ENCODE measurements at regions not wholly inside any gene's neighbourhood (a gene's known extent, or its start where the extent isn't known, plus 50 kb on each side); places are given as distances from the start of the nearest gene placed in this dataset.

DNA sequence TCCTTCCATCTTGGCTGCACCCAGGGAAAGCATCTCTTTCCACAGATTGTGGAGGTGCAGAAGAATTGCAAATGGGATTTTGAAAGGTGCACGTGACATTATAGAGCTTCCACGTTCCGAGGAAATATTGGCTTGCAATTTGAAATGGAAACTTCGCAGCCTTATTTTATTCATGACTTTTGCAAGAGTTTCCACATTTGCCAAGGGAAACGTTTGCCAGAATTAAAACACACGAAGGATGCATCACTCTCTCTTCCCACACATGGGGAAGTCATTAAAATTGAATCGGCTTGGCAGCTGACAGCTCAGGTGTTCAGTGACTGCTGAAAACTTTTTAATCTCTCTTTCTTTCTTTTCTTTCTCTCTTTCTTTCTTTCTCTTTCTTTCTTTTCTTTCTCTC is 475.4 kb upstream of the IGFBP3 start:
- no peaks in the 10 kb centered on the region for H3K4me1 ChIP-seq
- TF ChIP-seq CTCF (IDR thresholded peaks at IDR 0.05) (no peak), POLR2A (IDR thresholded peaks at IDR 0.05) (no peak)
- no peaks in the 10 kb centered on the region for H3K27me3 ChIP-seq
- WGBS, 2 donors: 77 to 83% methylated on average over 7 of the region's 7 CpGs
- H3K4me3 ChIP-seq (replicated peaks in 1 of 3): no peak overlapping the region
- no peak for DNase-seq
- H3K9me3 ChIP-seq: no peaks in the 10 kb centered on the region
- no peak overlapping the region for H3K27ac ChIP-seq
- H3K36me3 ChIP-seq: no peaks in the 10 kb centered on the region
- intact Hi-C loops (cut with DNase I): no loop called here

GRCh38 chr7:46393142-46393541 is 472.1 kb upstream of the IGFBP3 start:
- intact Hi-C loops (cut with DNase I): no loop called here
- 84 to 95% methylated on average over 3 of the region's 3 CpGs for WGBS, 2 donors
- H3K27ac ChIP-seq: no peak overlapping the region
- H3K27me3 ChIP-seq: no peaks in the 10 kb centered on the region
- no peaks in the 10 kb centered on the region for H3K4me1 ChIP-seq
- TF ChIP-seq POLR2A (IDR thresholded peaks at IDR 0.05) (no peak), CTCF (IDR thresholded peaks at IDR 0.05) (no peak)
- no peaks in the 10 kb centered on the region for H3K9me3 ChIP-seq
- no peak overlapping the region for H3K4me3 ChIP-seq (replicated peaks in 1 of 3)
- DNase-seq: no peak
- H3K36me3 ChIP-seq: no peaks in the 10 kb centered on the region

DNA sequence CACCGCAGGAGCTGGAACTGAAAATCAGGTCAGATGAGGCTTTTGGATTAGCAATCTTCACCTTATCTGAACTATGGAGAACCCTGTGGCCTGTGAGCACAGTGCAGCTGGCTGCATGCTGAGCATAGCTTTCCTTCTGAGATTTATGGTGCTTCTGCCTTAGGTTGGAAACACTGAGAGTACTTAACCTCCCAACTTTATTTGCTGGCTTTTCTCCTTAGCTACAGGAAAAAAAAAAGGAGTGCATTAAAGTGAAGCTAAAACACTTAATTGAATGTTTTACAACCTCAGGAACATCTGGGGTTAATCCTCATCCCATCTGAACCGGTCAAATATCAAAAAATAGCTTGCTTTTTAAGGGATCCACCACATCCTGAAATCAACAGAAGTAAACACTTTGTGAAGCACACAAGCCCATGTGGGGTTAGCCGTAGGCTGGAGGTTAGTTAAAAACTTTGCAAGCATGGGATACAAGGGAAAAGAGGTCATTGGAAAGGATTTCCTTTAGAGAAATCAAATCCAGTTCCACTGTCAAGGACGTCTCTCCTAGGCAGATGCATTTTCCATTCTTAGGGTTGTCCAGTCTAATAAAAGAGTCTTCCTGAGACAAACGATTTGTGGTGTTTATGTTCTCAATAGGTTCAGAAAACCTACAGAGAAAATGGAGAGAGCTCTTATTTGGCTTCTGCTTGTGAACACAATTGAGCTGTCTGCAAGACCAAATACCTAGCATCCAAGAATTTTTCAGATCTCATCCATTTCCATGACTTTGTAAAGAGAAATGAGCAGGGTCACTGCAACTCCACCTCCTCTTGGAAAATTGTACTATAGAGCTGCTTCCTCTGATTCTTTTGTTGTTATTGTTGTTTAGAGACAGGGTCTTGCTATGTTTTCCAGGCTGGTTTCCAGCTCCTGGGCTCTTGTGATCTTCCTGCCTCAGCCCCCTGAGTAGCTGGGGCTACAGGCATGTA is 470.4 kb upstream of the IGFBP3 start:
- Histone ChIP-seq H3K9me3 (no peaks in the 10 kb centered on the region), H3K4me3 (replicated peaks in 1 of 3) (no peak overlapping the region), H3K27me3 (no peaks in the 10 kb centered on the region), H3K36me3 (no peaks in the 10 kb centered on the region), H3K27ac (no peak overlapping the region), H3K4me1 (no peaks in the 10 kb centered on the region)
- no peak for DNase-seq
- no peak for TF ChIP-seq POLR2A (IDR thresholded peaks at IDR 0.05)
- TF ChIP-seq CTCF (IDR thresholded peaks at IDR 0.05): no peak
- intact Hi-C loops (cut with DNase I): no loop called here
- WGBS, 2 donors: 56 to 60% methylated on average over 5 of the region's 5 CpGs

DNA sequence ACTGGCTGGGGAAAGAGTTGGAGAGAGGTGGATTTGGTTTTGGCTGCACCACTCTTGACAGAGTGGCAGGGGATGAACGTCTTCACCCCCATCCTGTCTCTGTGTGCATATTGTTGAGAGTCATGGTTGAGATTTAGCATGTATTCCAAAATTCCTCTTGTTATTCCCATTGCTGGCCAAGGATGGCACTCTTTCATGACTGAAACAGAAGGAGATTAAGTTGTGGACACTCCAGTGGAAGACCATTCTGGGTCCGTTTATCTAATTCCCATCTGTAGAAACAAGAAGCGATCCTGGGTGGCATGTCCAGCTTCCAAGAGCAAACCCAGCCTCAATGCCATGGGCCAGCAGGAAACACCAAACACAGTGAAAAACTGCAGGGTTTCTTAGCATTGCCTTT is 469.0 kb upstream of the IGFBP3 start:
- no peaks in the 10 kb centered on the region for H3K9me3 ChIP-seq
- DNase-seq: no peak
- H3K27ac ChIP-seq: no peak overlapping the region
- intact Hi-C loops (cut with DNase I): no loop called here
- no peaks in the 10 kb centered on the region for H3K36me3 ChIP-seq
- 75 to 85% methylated on average over 3 of the region's 3 CpGs for WGBS, 2 donors
- H3K4me1 ChIP-seq: no peaks in the 10 kb centered on the region
- H3K27me3 ChIP-seq: no peaks in the 10 kb centered on the region
- no peak overlapping the region for H3K4me3 ChIP-seq (replicated peaks in 1 of 3)
- TF ChIP-seq POLR2A (IDR thresholded peaks at IDR 0.05): no peak
- TF ChIP-seq CTCF (IDR thresholded peaks at IDR 0.05): no peak

DNA sequence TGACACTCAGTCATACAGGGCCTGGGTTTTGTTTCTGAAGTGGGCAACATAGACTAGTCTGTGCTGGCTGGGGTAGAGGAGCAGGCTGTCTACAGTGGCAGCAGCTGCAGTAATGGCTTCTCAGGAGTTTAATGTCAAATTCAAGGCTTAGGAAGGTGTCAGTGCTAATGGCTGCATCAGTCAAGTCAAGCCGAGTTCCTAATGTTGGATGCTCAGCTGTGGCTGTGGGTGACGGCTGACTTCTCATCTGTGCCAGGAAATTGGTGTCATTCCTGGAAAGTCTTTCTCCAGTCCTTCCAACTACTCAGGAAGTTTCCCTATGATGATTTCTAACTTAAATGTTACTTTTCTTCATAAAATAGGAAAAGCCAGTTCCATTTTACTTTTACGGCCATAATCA is 468.1 kb upstream of the IGFBP3 start:
- no peak overlapping the region for H3K4me3 ChIP-seq (replicated peaks in 1 of 3)
- DNase-seq: no peak
- intact Hi-C loops (cut with DNase I): no loop called here
- WGBS, 2 donors: 97 to 98% methylated on average over 3 of the region's 3 CpGs
- H3K27me3 ChIP-seq: no peaks in the 10 kb centered on the region
- no peaks in the 10 kb centered on the region for H3K4me1 ChIP-seq
- TF ChIP-seq POLR2A (IDR thresholded peaks at IDR 0.05) (no peak), CTCF (IDR thresholded peaks at IDR 0.05) (no peak)
- H3K36me3 ChIP-seq: no peaks in the 10 kb centered on the region
- H3K27ac ChIP-seq: no peak overlapping the region
- H3K9me3 ChIP-seq: no peaks in the 10 kb centered on the region

Measured in thyroid gland (tissue), 4 donors.